Bronchial epithelial cell (primary cell): ENCODE measurements at regions not wholly inside any gene's neighbourhood (a gene's known extent, or its start where the extent isn't known, plus 50 kb on each side); places are given as distances from the start of the nearest gene placed in this dataset.

Source experiments
- DNase-seq: peaks from one replicate; pipeline ENCODE4 v3.0.0-alpha.2; 2010; ENCODE audit warnings: low read depth
- FAIRE-seq: peaks from 2 replicates; lab custom pipeline; 2011; peaks lifted over from hg19 to GRCh38; lab: Jason Lieb, UNC
- H3K27me3 ChIP-seq: 2 replicates; pipeline ENCODE4 v1.5.1; 2011; ENCODE audit warnings: low read length; ENCODE audit not compliant: control insufficient read depth, insufficient read depth
- H3K36me3 ChIP-seq: 2 replicates; pipeline ENCODE4 v1.5.1; 2011; ENCODE audit warnings: low read length; ENCODE audit not compliant: control insufficient read depth, insufficient read depth
- H3K4me3 ChIP-seq: 2 replicates; pipeline ENCODE4 v1.5.1; 2011; ENCODE audit warnings: mild to moderate bottlenecking, low read depth, low read length, control low read depth
- TF ChIP-seq, protein P1 (sequence below): IDR thresholded peaks from 2 replicates; pipeline ENCODE4 v1.5.1; 2011; ENCODE audit warnings: mild to moderate bottlenecking, moderate library complexity, low read length, control low read depth, inconsistent platforms; ENCODE audit not compliant: insufficient read depth, severe bottlenecking

GRCh38 chr1:187762118-187762517 lies 933.4 kb downstream of the PLA2G4A start:
- FAIRE-seq (no peak), DNase-seq (no peak)
- Histone ChIP-seq H3K36me3 (no peaks in the 10 kb centered on the region), H3K27me3 (no peaks in the 10 kb centered on the region), H3K4me3 (no peak overlapping the region)
- TF ChIP-seq, protein P1, sequence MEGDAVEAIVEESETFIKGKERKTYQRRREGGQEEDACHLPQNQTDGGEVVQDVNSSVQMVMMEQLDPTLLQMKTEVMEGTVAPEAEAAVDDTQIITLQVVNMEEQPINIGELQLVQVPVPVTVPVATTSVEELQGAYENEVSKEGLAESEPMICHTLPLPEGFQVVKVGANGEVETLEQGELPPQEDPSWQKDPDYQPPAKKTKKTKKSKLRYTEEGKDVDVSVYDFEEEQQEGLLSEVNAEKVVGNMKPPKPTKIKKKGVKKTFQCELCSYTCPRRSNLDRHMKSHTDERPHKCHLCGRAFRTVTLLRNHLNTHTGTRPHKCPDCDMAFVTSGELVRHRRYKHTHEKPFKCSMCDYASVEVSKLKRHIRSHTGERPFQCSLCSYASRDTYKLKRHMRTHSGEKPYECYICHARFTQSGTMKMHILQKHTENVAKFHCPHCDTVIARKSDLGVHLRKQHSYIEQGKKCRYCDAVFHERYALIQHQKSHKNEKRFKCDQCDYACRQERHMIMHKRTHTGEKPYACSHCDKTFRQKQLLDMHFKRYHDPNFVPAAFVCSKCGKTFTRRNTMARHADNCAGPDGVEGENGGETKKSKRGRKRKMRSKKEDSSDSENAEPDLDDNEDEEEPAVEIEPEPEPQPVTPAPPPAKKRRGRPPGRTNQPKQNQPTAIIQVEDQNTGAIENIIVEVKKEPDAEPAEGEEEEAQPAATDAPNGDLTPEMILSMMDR: no peak

- TF ChIP-seq, protein P1: no peak
- FAIRE-seq: no peak
- DNase-seq: no peak
Observed at GRCh38 chr1:187763465-187763864, 934.7 kb downstream of the PLA2G4A start.

GRCh38 chr1:187763976-187764375 lies 935.2 kb downstream of the PLA2G4A start:
- Histone ChIP-seq H3K4me3 (no peak overlapping the region), H3K27me3 (no peaks in the 10 kb centered on the region), H3K36me3 (no peaks in the 10 kb centered on the region)
- TF ChIP-seq, protein P1: no peak
- DNase-seq: no peak
- no peak for FAIRE-seq

More at GRCh38 chr1:187763465-187763864, 934.7 kb downstream of the PLA2G4A start:
- H3K36me3 ChIP-seq: no peaks in the 10 kb centered on the region
- H3K27me3 ChIP-seq: no peaks in the 10 kb centered on the region
- H3K4me3 ChIP-seq: no peak overlapping the region

- Histone ChIP-seq H3K4me3 (no peak overlapping the region), H3K27me3 (no peaks in the 10 kb centered on the region), H3K36me3 (no peaks in the 10 kb centered on the region)
- DNase-seq (no peak), FAIRE-seq (no peak)
- TF ChIP-seq, protein P1: no peak
Observed at GRCh38 chr1:187771396-187771795, 942.6 kb downstream of the PLA2G4A start.

- Histone ChIP-seq H3K36me3 (no peaks in the 10 kb centered on the region), H3K27me3 (no peaks in the 10 kb centered on the region), H3K4me3 (no peak overlapping the region)
- DNase-seq (no peak), FAIRE-seq (no peak)
- TF ChIP-seq, protein P1: no peak
Observed at GRCh38 chr1:187773168-187773567, 944.4 kb downstream of the PLA2G4A start.

- no peak for DNase-seq
- Histone ChIP-seq H3K36me3 (no peaks in the 10 kb centered on the region), H3K4me3 (no peak overlapping the region), H3K27me3 (no peaks in the 10 kb centered on the region)
- no peak for FAIRE-seq
- TF ChIP-seq, protein P1: no peak
Observed at GRCh38 chr1:187787736-187788135, 959.0 kb downstream of the PLA2G4A start.
